Mesenchymal stem cell (in vitro differentiated cells and primary cell): ENCODE measurements at regions not wholly inside any gene's neighbourhood (a gene's known extent, or its start where the extent isn't known, plus 50 kb on each side); places are given as distances from the start of the nearest gene placed in this dataset.
A peak's percentile ranks its signal among the peaks of the same experiment; 100 is the strongest.

Source experiments
- DNase-seq: peaks from one replicate; pipeline ENCODE4 v3.0.0-alpha.2; 2013
- H2AFZ ChIP-seq: one replicate; pipeline ENCODE4 v1.6.1; 2013; ENCODE audit warnings: low read depth, mild to moderate bottlenecking, control low read depth, inconsistent platforms, low read length, moderate library complexity
- H2AK5ac ChIP-seq: 2 replicates; pipeline ENCODE4 v1.6.1; 2013; ENCODE audit warnings: low read length, moderate library complexity, mild to moderate bottlenecking, inconsistent platforms; ENCODE audit not compliant: severe bottlenecking
- H2BK120ac ChIP-seq: one replicate; pipeline ENCODE4 v1.6.1; 2013; ENCODE audit warnings: low read depth, mild to moderate bottlenecking, inconsistent platforms, low read length, moderate library complexity
- H2BK12ac ChIP-seq, 2 experiments: one replicate each; pipeline ENCODE4 v1.6.1; 2013; ENCODE audit warnings: inconsistent platforms in 2 of 2, low read length in 2 of 2, mild to moderate bottlenecking in 2 of 2, moderate library complexity in 2 of 2, control low read depth in 1 of 2
- H2BK15ac ChIP-seq: one replicate; pipeline ENCODE4 v1.6.1; 2013; ENCODE audit warnings: mild to moderate bottlenecking, low read depth, inconsistent platforms; ENCODE audit not compliant: poor library complexity, severe bottlenecking
- H2BK5ac ChIP-seq: 2 replicates; pipeline ENCODE4 v1.6.1; 2013; ENCODE audit warnings: low read depth, mild to moderate bottlenecking, low read length, control low read depth, inconsistent platforms; ENCODE audit not compliant: poor library complexity, severe bottlenecking
- H3K14ac ChIP-seq, 2 experiments: one replicate each; pipeline ENCODE4 v1.6.1; 2013; ENCODE audit warnings: inconsistent platforms in 2 of 2, low read length in 2 of 2, control low read depth in 1 of 2, mild to moderate bottlenecking in 1 of 2, moderate library complexity in 1 of 2
- H3K18ac ChIP-seq, 2 experiments: one replicate each; pipeline ENCODE4 v1.6.1; 2013; ENCODE audit warnings: inconsistent platforms in 2 of 2, low read length in 2 of 2, control low read depth in 1 of 2, low read depth in 1 of 2, mild to moderate bottlenecking in 1 of 2
- H3K23ac ChIP-seq, 2 experiments: one replicate each; pipeline ENCODE4 v1.6.1; 2013; ENCODE audit warnings: inconsistent platforms in 2 of 2, low read length in 2 of 2, mild to moderate bottlenecking in 2 of 2, moderate library complexity in 2 of 2, control low read depth in 1 of 2
- H3K27ac ChIP-seq: 2 replicates; pipeline ENCODE4 v1.5.1; 2013; ENCODE audit warnings: mild to moderate bottlenecking, moderate library complexity, low read length, control low read depth, inconsistent platforms; ENCODE audit not compliant: poor library complexity, severe bottlenecking
- H3K27me3 ChIP-seq, 2 experiments: 2 replicates each; pipeline versions ENCODE4 v1.6.1 to v1.7.0; 2013; ENCODE audit warnings: low read length in 2 of 2, mild to moderate bottlenecking in 2 of 2, moderate library complexity in 2 of 2, control low read depth in 1 of 2, inconsistent platforms in 1 of 2; ENCODE audit not compliant: control insufficient read depth in 1 of 2, insufficient read depth in 1 of 2
- H3K36me3 ChIP-seq, 2 experiments: 2 replicates each; pipeline versions ENCODE4 v1.6.1 to v1.7.0; 2013; ENCODE audit warnings: low read length in 2 of 2, control low read depth in 1 of 2, inconsistent platforms in 1 of 2, low read depth in 1 of 2, mild to moderate bottlenecking in 1 of 2; ENCODE audit not compliant: insufficient read depth in 2 of 2, control insufficient read depth in 1 of 2
- H3K4ac ChIP-seq, 2 experiments: one replicate each; pipeline ENCODE4 v1.6.1; 2013; ENCODE audit warnings: inconsistent platforms in 2 of 2, low read length in 2 of 2, mild to moderate bottlenecking in 2 of 2, moderate library complexity in 2 of 2, control low read depth in 1 of 2, low read depth in 1 of 2
- H3K4me1 ChIP-seq: 2 replicates; pipeline ENCODE4 v1.6.1; 2013; ENCODE audit warnings: low read depth, low read length, control low read depth; ENCODE audit not compliant: control insufficient read depth, insufficient read depth
- H3K4me2 ChIP-seq: 2 replicates; pipeline ENCODE4 v1.6.1; 2013; ENCODE audit warnings: low read length, mild to moderate bottlenecking, inconsistent platforms; ENCODE audit not compliant: poor library complexity, severe bottlenecking
- H3K4me3 ChIP-seq, 2 experiments: 2 replicates each; pipeline versions ENCODE4 v1.5.1 to v1.7.0; 2013; ENCODE audit warnings: low read length in 2 of 2, mild to moderate bottlenecking in 2 of 2, control low read depth in 1 of 2, low read depth in 1 of 2; ENCODE audit not compliant: insufficient read depth in 1 of 2
- H3K79me1 ChIP-seq: replicated peaks from 2 replicates; pipeline ENCODE4 v1.6.1; 2013; ENCODE audit warnings: mild to moderate bottlenecking, control low read depth, low read length, inconsistent platforms; ENCODE audit not compliant: poor library complexity, severe bottlenecking
- H3K9ac ChIP-seq: 2 replicates; pipeline ENCODE4 v1.7.0; 2013; ENCODE audit warnings: mild to moderate bottlenecking, low read length, moderate library complexity
- H3K9me3 ChIP-seq: 2 replicates; pipeline ENCODE4 v1.7.0; 2013; ENCODE audit warnings: mild to moderate bottlenecking, low read length; ENCODE audit not compliant: control insufficient read depth
- H4K8ac ChIP-seq: one replicate; pipeline ENCODE4 v1.6.1; 2013; ENCODE audit warnings: inconsistent platforms, mild to moderate bottlenecking, low read length, moderate library complexity
- H4K91ac ChIP-seq: one replicate; pipeline ENCODE4 v1.6.1; 2013; ENCODE audit warnings: mild to moderate bottlenecking, low read length, inconsistent platforms
- WGBS: methylation state at CpG from one replicate; pipeline ENCODE4 v1.1.7; 2013; ENCODE audit warnings: mixed read lengths; 5-methylcytosine and 5-hydroxymethylcytosine counted together

DNA sequence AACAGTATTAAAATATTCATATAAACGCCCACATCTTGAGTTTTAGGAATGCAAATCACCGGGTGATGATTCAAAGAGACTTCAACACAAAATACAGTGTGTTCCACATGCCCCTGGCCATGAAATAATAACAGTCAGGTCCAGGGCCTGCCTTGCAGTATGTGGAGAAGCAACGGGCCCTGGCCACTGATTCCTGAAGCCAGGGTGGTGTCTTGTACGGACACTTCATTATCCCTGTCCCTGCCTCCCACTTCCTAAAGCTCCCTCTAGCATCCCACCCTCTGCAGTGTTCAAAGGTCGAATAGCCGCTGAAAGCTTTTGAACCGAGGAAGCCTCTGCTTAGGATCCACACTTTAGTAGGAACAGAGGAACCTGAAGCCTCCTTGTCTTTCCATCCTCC lies 50.4 kb upstream of the PCSK6 start:
- H3K4me3 ChIP-seq: no peak overlapping the region
- 84% methylated on average over 7 of the region's 7 CpGs for WGBS
- DNase-seq: no peak

DNA sequence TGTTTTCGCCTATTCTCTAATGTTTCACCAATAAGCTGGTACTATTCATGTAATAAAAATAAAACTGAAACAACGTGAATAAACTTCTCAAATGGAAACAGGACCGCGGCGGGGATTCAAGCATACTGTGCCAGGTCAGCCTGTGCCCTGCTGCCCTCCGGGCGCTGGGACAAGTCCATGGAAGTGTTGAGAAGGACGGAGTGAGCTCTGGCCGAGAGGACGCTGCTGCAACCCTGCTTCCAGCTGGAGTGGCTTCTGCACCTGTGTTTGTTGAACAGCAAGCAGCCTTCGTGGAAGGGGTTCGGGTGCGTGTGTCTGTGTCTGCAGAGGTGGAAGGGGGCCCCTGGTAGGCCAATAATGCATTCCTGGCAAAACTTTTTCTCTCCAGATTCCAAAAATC lies 50.0 kb upstream of the PCSK6 start:
- WGBS: 87% methylated on average over 12 of the region's 13 CpGs
- Histone ChIP-seq H3K36me3 (no peaks in the 10 kb centered on the region), H2BK15ac (no peak overlapping the region), H3K23ac (no peak overlapping the region), H2AK5ac (no peak overlapping the region), H4K8ac (no peak overlapping the region), H3K18ac (no peak overlapping the region), H3K4me1 (no peaks in the 10 kb centered on the region), H2AFZ (no peak overlapping the region), H3K14ac (no peak overlapping the region), H3K27me3 (peaks cover 6 to 30% of the 10 kb centered on the region in 2 experiments), H3K9me3 (peaks cover 4% of the 10 kb centered on the region), H2BK120ac (no peak overlapping the region), H3K27ac (no peak overlapping the region), H3K4me2 (no peak overlapping the region), H3K4me3 (no peak overlapping the region), H2BK12ac (peak overlapping the region in 1 of 2 experiments; percentile 25), H3K9ac (no peak overlapping the region), H3K4ac (no peak overlapping the region), H2BK5ac (no peak overlapping the region), H4K91ac (no peak overlapping the region), H3K79me1 (no peaks in the 10 kb centered on the region)
- no peak for DNase-seq

More for the DNA sequence above, 50.4 kb upstream of the PCSK6 start:
- H2BK120ac ChIP-seq: no peak overlapping the region
- H3K14ac ChIP-seq: no peak overlapping the region
- no peak overlapping the region for H2AK5ac ChIP-seq
- no peaks in the 10 kb centered on the region for H3K4me1 ChIP-seq
- H4K8ac ChIP-seq: no peak overlapping the region
- no peaks in the 10 kb centered on the region for H3K79me1 ChIP-seq
- no peak overlapping the region for H3K9ac ChIP-seq
- H2BK15ac ChIP-seq: no peak overlapping the region
- no peak overlapping the region for H2AFZ ChIP-seq
- H3K27me3 ChIP-seq: peaks cover 6 to 30% of the 10 kb centered on the region in 2 experiments
- no peak overlapping the region for H3K4me2 ChIP-seq
- no peak overlapping the region for H3K18ac ChIP-seq
- no peak overlapping the region for H2BK12ac ChIP-seq
- H4K91ac ChIP-seq: no peak overlapping the region
- H3K27ac ChIP-seq: no peak overlapping the region
- H3K36me3 ChIP-seq: no peaks in the 10 kb centered on the region
- H3K4ac ChIP-seq: no peak overlapping the region
- no peak overlapping the region for H3K23ac ChIP-seq
- H3K9me3 ChIP-seq: peaks cover 4% of the 10 kb centered on the region
- no peak overlapping the region for H2BK5ac ChIP-seq
